T-helper 17 cell (primary cell): ENCODE measurements at regions not wholly inside any gene's neighbourhood (a gene's known extent, or its start where the extent isn't known, plus 50 kb on each side); places are given as distances from the start of the nearest gene placed in this dataset.

Source experiments
- ATAC-seq: fragments of 150-1000 bp; cut with Tn5 transposase; 2 replicates; pipeline ENCODE4 v1.10.0; 2021; ENCODE audit warnings: mild to moderate bottlenecking, moderate library complexity
- DNase-seq, 3 donors: peaks; one replicate each; pipeline versions ENCODE4 v3.0.0 to v3.0.0-alpha.2; 2020 to 2021
- H3K9me3 ChIP-seq: one replicate; pipeline ENCODE4 v1.7.0; 2013; ENCODE audit warnings: low read length, mild to moderate bottlenecking; ENCODE audit not compliant: control insufficient read depth, poor library complexity, severe bottlenecking
- H3K27ac Mint-ChIP-seq: one replicate; pipeline ENCODE4 v1.8.0; 2022; ENCODE audit warnings: mild to moderate bottlenecking, moderate library complexity, mixed read lengths
- H3K27me3 Mint-ChIP-seq: one replicate; pipeline ENCODE4 v1.8.0; 2022; ENCODE audit warnings: mixed read lengths
- H3K36me3 Mint-ChIP-seq: one replicate; pipeline ENCODE4 v1.8.0; 2022; ENCODE audit warnings: low read depth, mixed read lengths
- H3K4me1 Mint-ChIP-seq: one replicate; pipeline ENCODE4 v1.8.0; 2022; ENCODE audit warnings: mild to moderate bottlenecking, mixed read lengths
- H3K4me3 Mint-ChIP-seq: one replicate; pipeline ENCODE4 v1.8.0; 2022; ENCODE audit warnings: mild to moderate bottlenecking, moderate library complexity, mixed read lengths

GRCh38 chr12:32032205-32032810, 73.1 kb downstream of the RESF1 start:
- Mint-ChIP-seq H3K4me3 (no peak overlapping the region), H3K27ac (no peak overlapping the region), H3K36me3 (peaks cover 2% of the 10 kb centered on the region), H3K27me3 (no peaks in the 10 kb centered on the region), H3K4me1 (peaks cover 7% of the 10 kb centered on the region)
- no peak for DNase-seq
- H3K9me3 ChIP-seq, result no peaks in the 10 kb centered on the region
- no peak for ATAC-seq

- peak overlapping the region; percentile 24 for H3K27ac Mint-ChIP-seq
- no peak overlapping the region for H3K4me3 Mint-ChIP-seq
- H3K9me3 ChIP-seq, result no peaks in the 10 kb centered on the region
- no peak for ATAC-seq
- peaks cover 2% of the 10 kb centered on the region for H3K36me3 Mint-ChIP-seq
- H3K27me3 Mint-ChIP-seq, result no peaks in the 10 kb centered on the region
- H3K4me1 Mint-ChIP-seq, result peaks cover 7% of the 10 kb centered on the region
- DNase-seq, result no peak
These were observed 73.2 kb upstream of the BICD1 start for GRCh38 chr12:32033406-32033805.

- H3K4me3 Mint-ChIP-seq, result no peak overlapping the region
- peaks cover 7% of the 10 kb centered on the region for H3K4me1 Mint-ChIP-seq
- H3K9me3 ChIP-seq, result no peaks in the 10 kb centered on the region
- H3K27me3 Mint-ChIP-seq, result no peaks in the 10 kb centered on the region
- ATAC-seq (no peak), DNase-seq (no peak)
- peaks cover 2% of the 10 kb centered on the region for H3K36me3 Mint-ChIP-seq
- peak overlapping the region; percentile 24 for H3K27ac Mint-ChIP-seq
These were observed 72.6 kb upstream of the BICD1 start for GRCh38 chr12:32034045-32034444.

DNA sequence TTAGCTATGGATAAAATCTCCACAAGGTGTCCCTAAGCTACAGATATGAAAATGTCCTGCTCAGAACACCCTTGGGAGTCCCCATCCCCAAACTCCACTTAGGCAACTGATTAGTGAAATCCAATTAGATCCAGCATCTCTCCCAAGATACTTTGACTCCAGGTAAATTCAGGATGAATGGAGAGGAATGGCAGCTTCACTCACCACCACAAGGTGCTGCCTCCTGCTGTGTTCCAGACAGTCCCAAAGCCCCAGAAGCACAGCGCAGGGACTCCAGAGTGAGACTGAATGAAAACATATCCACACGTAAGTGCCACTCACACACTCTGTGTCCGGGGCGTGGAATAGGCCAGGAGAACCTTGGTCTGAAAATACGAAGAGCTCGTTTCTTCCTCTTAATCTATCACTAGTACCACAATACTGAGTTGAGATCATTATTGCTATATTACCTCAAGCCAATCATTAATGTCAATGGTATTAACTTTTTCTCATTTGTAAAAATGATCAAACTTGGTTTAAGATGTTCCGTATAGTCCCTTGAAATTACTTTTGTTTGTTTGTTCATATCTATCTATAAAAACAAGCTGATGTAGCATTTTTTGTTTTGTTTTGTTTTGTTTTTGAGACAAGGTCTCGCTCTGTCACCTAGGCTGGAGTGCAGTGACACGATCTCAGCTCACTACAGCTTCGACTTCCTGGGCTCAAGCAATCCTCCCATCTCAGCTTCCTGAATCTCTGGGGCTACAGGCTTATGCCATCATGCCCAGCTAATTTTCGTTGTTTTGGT, 70.0 kb upstream of the BICD1 start:
- DNase-seq (no peak), ATAC-seq (no peak)
- no peaks in the 10 kb centered on the region for H3K9me3 ChIP-seq
- no peaks in the 10 kb centered on the region for H3K27me3 Mint-ChIP-seq
- H3K4me3 Mint-ChIP-seq, result no peak overlapping the region
- peaks cover 2% of the 10 kb centered on the region for H3K36me3 Mint-ChIP-seq
- peaks cover 2% of the 10 kb centered on the region for H3K4me1 Mint-ChIP-seq
- H3K27ac Mint-ChIP-seq, result no peak overlapping the region

GRCh38 chr12:32039347-32039746, 67.3 kb upstream of the BICD1 start:
- DNase-seq (no peak), ATAC-seq (no peak)
- Mint-ChIP-seq H3K27ac (no peak overlapping the region), H3K27me3 (no peaks in the 10 kb centered on the region), H3K4me3 (no peak overlapping the region), H3K36me3 (peaks cover 2% of the 10 kb centered on the region), H3K4me1 (no peaks in the 10 kb centered on the region)
- peaks cover 3% of the 10 kb centered on the region for H3K9me3 ChIP-seq

DNA sequence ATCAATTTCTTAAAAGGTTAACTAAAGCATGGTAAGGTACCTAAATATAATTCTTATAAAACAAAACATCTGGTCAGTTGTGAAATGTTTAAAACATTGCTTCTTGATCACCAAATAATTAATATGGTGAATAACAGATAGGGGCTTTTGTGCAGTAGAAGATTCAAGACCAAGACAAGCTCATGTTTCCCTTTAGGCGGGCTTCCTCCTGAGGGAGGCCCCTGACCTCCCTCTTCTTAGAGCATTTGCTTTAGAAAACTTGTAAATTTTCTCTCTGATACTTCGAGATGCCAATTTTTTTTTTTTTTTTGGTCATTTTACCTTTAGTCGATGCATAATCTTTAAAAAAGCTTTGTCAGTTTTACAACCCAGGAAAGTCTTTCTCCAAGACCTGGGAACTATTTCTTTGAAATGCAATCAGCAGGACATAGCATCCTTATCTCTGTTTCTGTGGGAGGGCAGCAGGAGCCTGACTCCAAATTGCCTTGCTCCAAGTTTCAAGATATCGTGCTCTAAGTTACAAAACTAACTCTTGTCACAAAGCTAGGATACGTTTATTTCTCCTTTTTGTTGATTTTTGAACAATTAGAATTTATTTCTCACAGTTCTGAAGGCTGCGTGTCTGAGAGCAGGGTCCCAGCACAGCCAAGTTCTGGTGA, 66.6 kb upstream of the BICD1 start:
- no peak for DNase-seq
- Mint-ChIP-seq H3K36me3 (peaks cover 2% of the 10 kb centered on the region), H3K4me1 (no peaks in the 10 kb centered on the region), H3K27ac (no peak overlapping the region), H3K4me3 (no peak overlapping the region), H3K27me3 (no peaks in the 10 kb centered on the region)
- ATAC-seq, result no peak
- peaks cover 3% of the 10 kb centered on the region for H3K9me3 ChIP-seq

GRCh38 chr12:32043928-32044549, 62.6 kb upstream of the BICD1 start:
- no peak overlapping the region for H3K4me3 Mint-ChIP-seq
- no peak overlapping the region for H3K27ac Mint-ChIP-seq
- H3K36me3 Mint-ChIP-seq, result peaks cover 2% of the 10 kb centered on the region
- H3K27me3 Mint-ChIP-seq, result no peaks in the 10 kb centered on the region
- DNase-seq, result no peak
- ATAC-seq, result no peak
- no peaks in the 10 kb centered on the region for H3K4me1 Mint-ChIP-seq
- H3K9me3 ChIP-seq, result peaks cover 3% of the 10 kb centered on the region

DNA sequence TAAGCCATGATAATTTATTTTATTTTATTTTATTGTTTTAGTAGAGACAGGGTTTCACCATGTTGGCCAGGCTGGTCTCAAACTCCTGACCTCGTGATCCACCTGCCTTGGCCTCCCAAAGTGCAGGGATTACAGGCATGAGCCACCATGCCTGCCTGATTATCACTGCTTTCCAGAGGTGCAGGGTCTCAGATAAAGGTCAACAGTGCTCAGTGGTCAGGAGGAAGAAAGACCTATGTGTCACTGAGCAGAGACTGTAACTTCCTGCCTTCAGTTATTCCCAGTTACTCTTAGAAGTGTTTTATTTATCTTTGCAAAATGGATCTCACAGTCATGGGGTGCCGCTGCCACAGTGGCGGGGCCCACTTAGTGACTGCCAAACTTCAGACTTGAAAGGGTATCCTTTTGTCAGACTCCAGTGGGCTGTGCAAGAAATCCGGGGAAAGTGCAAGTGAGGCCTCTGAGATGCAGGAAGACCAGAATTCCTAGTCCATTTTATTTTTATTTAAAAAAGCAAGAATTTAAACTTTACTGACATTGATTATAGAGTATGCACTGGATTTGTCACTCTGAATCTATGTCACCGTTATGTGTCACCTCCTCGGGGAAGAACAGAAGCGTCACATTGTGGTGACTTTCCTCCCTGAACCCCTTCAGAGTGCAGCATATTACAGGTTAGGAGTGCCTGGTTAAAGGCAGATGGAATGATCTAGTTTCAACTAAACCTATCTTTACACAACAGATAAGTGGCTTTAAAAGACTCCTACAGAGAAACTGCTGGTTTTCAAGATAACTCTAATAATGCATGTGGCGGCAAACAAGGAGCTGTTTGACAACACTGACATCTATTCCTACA, 59.1 kb upstream of the BICD1 start:
- H3K36me3 Mint-ChIP-seq, result no peaks in the 10 kb centered on the region
- no peak overlapping the region for H3K4me3 Mint-ChIP-seq
- no peak for DNase-seq
- H3K9me3 ChIP-seq, result peaks cover 3% of the 10 kb centered on the region
- H3K27ac Mint-ChIP-seq, result no peak overlapping the region
- no peak for ATAC-seq
- H3K27me3 Mint-ChIP-seq, result no peaks in the 10 kb centered on the region
- no peaks in the 10 kb centered on the region for H3K4me1 Mint-ChIP-seq

- H3K4me3 Mint-ChIP-seq, result no peak overlapping the region
- H3K27me3 Mint-ChIP-seq, result no peaks in the 10 kb centered on the region
- no peaks in the 10 kb centered on the region for H3K9me3 ChIP-seq
- no peaks in the 10 kb centered on the region for H3K4me1 Mint-ChIP-seq
- no peak overlapping the region for H3K27ac Mint-ChIP-seq
- no peak for ATAC-seq
- no peaks in the 10 kb centered on the region for H3K36me3 Mint-ChIP-seq
- DNase-seq, result no peak
These were observed 57.9 kb upstream of the BICD1 start for GRCh38 chr12:32048791-32049190.

- DNase-seq (no peak), ATAC-seq (no peak)
- Mint-ChIP-seq H3K27me3 (no peaks in the 10 kb centered on the region), H3K4me1 (no peaks in the 10 kb centered on the region), H3K27ac (no peak overlapping the region), H3K36me3 (no peaks in the 10 kb centered on the region), H3K4me3 (no peak overlapping the region)
- no peaks in the 10 kb centered on the region for H3K9me3 ChIP-seq
These were observed 56.7 kb upstream of the BICD1 start for GRCh38 chr12:32049956-32050355.

- no peaks in the 10 kb centered on the region for H3K9me3 ChIP-seq
- no peaks in the 10 kb centered on the region for H3K36me3 Mint-ChIP-seq
- no peaks in the 10 kb centered on the region for H3K27me3 Mint-ChIP-seq
- no peaks in the 10 kb centered on the region for H3K4me1 Mint-ChIP-seq
- no peak overlapping the region for H3K4me3 Mint-ChIP-seq
- no peak for ATAC-seq
- H3K27ac Mint-ChIP-seq, result no peak overlapping the region
- no peak for DNase-seq
These were observed 55.0 kb upstream of the BICD1 start for GRCh38 chr12:32051511-32052211.

DNA sequence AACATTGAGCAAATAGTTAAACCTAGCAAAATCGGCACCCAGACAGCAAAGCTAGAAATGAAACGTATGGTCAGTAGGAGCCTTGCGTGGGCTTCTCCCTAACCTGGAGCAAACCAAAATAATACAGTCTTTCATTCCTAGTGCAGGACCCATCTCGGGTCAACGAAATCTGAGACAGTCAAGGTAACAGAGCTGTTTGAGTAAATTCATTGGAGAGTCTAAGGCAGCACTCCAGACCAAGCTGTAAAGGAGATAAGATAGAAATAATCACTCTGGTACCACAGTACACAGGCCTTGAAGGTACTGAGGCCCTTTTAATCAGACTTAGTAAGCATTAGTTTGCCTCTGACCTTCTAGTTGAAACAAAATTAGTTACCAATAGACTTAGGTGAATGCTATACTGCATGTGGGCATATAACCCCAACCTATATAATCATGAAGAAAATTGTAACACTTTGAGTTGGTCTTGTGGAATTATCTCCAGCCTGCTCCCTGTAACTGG, 54.4 kb upstream of the BICD1 start:
- no peak for DNase-seq
- H3K9me3 ChIP-seq, result no peaks in the 10 kb centered on the region
- Mint-ChIP-seq H3K27me3 (no peaks in the 10 kb centered on the region), H3K4me1 (no peaks in the 10 kb centered on the region), H3K27ac (no peak overlapping the region), H3K36me3 (no peaks in the 10 kb centered on the region), H3K4me3 (no peak overlapping the region)
- ATAC-seq, result no peak
